Bronchial epithelial cell (primary cell): ENCODE measurements at regions not wholly inside any gene's neighbourhood (a gene's known extent, or its start where the extent isn't known, plus 50 kb on each side); places are given as distances from the start of the nearest gene placed in this dataset.
A peak's percentile ranks its signal among the peaks of the same experiment; 100 is the strongest.

Experiments
- DNase-seq: peaks from one replicate; pipeline ENCODE4 v3.0.0-alpha.2; 2010; ENCODE audit warnings: low read depth
- FAIRE-seq: peaks from 2 replicates; lab custom pipeline; 2011; peaks lifted over from hg19 to GRCh38; lab: Jason Lieb, UNC
- H3K27me3 ChIP-seq: 2 replicates; pipeline ENCODE4 v1.5.1; 2011; ENCODE audit warnings: low read length; ENCODE audit not compliant: control insufficient read depth, insufficient read depth
- H3K36me3 ChIP-seq: 2 replicates; pipeline ENCODE4 v1.5.1; 2011; ENCODE audit warnings: low read length; ENCODE audit not compliant: control insufficient read depth, insufficient read depth
- H3K4me3 ChIP-seq: 2 replicates; pipeline ENCODE4 v1.5.1; 2011; ENCODE audit warnings: mild to moderate bottlenecking, low read depth, low read length, control low read depth
- CTCF ChIP-seq: IDR thresholded peaks from 2 replicates; pipeline ENCODE4 v1.5.1; 2011; ENCODE audit warnings: mild to moderate bottlenecking, moderate library complexity, low read length, control low read depth, inconsistent platforms; ENCODE audit not compliant: insufficient read depth, severe bottlenecking

GRCh38 chr7:155380221-155380861 is 77.6 kb upstream of the EN2 start:
- peak; percentile 88 for TF ChIP-seq CTCF
- no peak for FAIRE-seq
- H3K27me3 ChIP-seq: peaks cover 66% of the 10 kb centered on the region

GRCh38 chr7:155380976-155381851 is 76.7 kb upstream of the EN2 start:
- Histone ChIP-seq H3K36me3 (no peaks in the 10 kb centered on the region), H3K4me3 (no peak overlapping the region), H3K27me3 (peaks cover 57% of the 10 kb centered on the region)
- TF ChIP-seq CTCF: no peak
- no peak for DNase-seq
- FAIRE-seq: no peak

More at GRCh38 chr7:155380221-155380861, 77.6 kb upstream of the EN2 start:
- Histone ChIP-seq H3K36me3 (no peaks in the 10 kb centered on the region), H3K4me3 (no peak overlapping the region)
- peak; percentile 60 for DNase-seq

DNA sequence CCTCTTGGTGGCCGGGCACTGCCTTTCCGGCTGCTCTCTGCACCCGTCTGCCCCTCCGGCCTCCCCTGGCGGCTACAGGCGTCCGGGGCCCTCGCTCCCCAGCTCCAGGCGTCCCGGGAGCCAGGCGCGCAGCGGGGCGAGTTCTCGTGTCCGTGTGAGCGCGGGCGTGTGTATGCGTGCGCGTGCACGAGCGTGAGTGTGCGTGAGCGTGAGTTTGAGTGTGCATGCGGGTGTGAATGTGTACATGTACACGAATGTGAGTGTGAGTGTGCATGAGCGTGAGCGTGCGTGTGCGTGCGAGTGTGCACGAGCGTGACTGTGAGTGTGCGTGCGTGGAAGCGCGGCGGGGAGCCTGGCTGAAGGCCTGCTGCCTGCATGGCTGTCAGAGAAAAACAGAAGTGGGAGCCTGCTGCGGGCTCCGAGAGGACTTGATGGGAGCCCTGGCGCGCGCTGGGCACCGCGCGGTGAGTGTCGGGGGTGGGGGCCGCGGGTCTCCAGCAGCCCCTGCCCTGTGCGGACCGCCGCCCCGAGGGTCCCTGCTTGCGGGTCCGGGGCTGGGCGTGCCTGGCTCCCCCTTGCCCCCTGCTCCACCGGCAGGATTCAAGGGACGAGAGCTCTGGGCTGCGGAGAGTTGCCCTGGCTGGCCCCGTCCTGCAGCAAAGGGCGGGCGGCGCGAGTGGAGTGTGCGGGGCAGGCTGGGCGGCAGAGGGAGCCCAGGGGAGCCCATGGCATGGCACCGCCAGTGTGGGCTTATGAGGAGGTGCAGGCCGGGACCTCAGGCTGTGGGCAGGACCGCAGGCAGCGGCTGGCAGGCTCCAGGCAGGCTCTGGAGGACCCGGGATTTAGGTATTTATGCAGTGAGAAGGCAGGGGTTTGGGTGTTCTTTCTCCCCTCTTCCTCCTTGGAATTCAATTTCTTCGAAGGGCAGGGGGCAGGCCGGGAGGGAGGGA is 75.8 kb upstream of the EN2 start:
- no peak for DNase-seq
- FAIRE-seq: no peak
- no peak for TF ChIP-seq CTCF
- Histone ChIP-seq H3K36me3 (no peaks in the 10 kb centered on the region), H3K4me3 (no peak overlapping the region), H3K27me3 (peaks cover 54% of the 10 kb centered on the region)

GRCh38 chr7:155382802-155383171 is 75.1 kb upstream of the EN2 start:
- peaks cover 48% of the 10 kb centered on the region for H3K27me3 ChIP-seq
- no peak for TF ChIP-seq CTCF
- H3K36me3 ChIP-seq: no peaks in the 10 kb centered on the region
- FAIRE-seq: no peak
- no peak for DNase-seq
- no peak overlapping the region for H3K4me3 ChIP-seq

GRCh38 chr7:155383756-155384491 is 74.0 kb upstream of the EN2 start:
- Histone ChIP-seq H3K27me3 (peaks cover 37% of the 10 kb centered on the region), H3K4me3 (no peak overlapping the region), H3K36me3 (no peaks in the 10 kb centered on the region)
- DNase-seq (no peak), FAIRE-seq (no peak)
- TF ChIP-seq CTCF: no peak
